Neural progenitor cell (in vitro differentiated cells): ENCODE measurements at regions not wholly inside any gene's neighbourhood (a gene's known extent, or its start where the extent isn't known, plus 50 kb on each side); places are given as distances from the start of the nearest gene placed in this dataset.

Experiments used
- EZH2 ChIP-seq: fragments of 200-600 bp; sonication (generic); IDR thresholded peaks from 2 replicates; pipeline ENCODE4 v1.6.1; 2017; ENCODE audit warnings: antibody characterized with exemption, mild to moderate bottlenecking, moderate library complexity
- TF ChIP-seq, protein P1 (sequence below): fragments of 200-600 bp; sonication (generic); IDR thresholded peaks from 2 replicates; pipeline ENCODE4 v1.5.1; 2017; ENCODE audit warnings: antibody characterized with exemption, mild to moderate bottlenecking

GRCh38 chr20:39799366-39799965 is 837.3 kb downstream of the DHX35 start:
- TF ChIP-seq, protein P1, sequence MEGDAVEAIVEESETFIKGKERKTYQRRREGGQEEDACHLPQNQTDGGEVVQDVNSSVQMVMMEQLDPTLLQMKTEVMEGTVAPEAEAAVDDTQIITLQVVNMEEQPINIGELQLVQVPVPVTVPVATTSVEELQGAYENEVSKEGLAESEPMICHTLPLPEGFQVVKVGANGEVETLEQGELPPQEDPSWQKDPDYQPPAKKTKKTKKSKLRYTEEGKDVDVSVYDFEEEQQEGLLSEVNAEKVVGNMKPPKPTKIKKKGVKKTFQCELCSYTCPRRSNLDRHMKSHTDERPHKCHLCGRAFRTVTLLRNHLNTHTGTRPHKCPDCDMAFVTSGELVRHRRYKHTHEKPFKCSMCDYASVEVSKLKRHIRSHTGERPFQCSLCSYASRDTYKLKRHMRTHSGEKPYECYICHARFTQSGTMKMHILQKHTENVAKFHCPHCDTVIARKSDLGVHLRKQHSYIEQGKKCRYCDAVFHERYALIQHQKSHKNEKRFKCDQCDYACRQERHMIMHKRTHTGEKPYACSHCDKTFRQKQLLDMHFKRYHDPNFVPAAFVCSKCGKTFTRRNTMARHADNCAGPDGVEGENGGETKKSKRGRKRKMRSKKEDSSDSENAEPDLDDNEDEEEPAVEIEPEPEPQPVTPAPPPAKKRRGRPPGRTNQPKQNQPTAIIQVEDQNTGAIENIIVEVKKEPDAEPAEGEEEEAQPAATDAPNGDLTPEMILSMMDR = no peak
- no peak for TF ChIP-seq EZH2
